ENCODE measurements at regions not wholly inside any gene's neighbourhood (a gene's known extent, or its start where the extent isn't known, plus 50 kb on each side); places are given as distances from the start of the nearest gene placed in this dataset.

DNA sequence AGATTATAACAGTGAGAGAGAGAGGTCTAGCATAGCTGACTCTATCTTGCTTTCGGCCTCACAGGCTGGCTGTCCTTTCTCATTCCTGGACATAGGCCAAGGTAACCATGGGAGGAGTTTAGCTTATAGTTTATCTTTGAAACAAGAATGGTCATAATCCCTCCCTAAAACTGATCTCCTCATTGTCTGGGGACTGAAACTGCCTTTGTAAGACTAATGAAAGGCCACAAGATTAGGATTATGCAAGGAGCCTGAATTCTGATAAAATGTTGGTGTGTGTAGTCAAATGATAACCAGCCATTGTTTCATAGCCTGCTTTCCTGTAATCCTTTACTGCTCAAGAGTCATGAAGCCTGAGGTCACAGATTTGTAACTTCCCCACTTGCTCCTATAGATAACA lies 131.9 kb upstream of the LYPLAL1 start:
- Histone ChIP-seq H4K20me1 (ENCODE audit: insufficient read depth, low read length) (no peaks in the 10 kb centered on the region), H3K27me3 (ENCODE audit: control insufficient read depth in 2 of 2, insufficient read depth in 2 of 2, low read length in 2 of 2) (no peaks in the 10 kb centered on the region), H3K36me3 (replicated peaks in 1 of 2; ENCODE audit: control insufficient read depth in 1 of 2, insufficient read depth in 2 of 2, low read length in 2 of 2) (no peaks in the 10 kb centered on the region), H3K4me2 (replicated peaks; ENCODE audit: extremely low read depth, low read length, poor library complexity, severe bottlenecking) (no peak overlapping the region), H3K9ac (ENCODE audit: insufficient read depth, low read length, poor library complexity, severe bottlenecking) (no peak overlapping the region), H3K4me1 (ENCODE audit: control insufficient read depth in 1 of 2, insufficient read depth in 2 of 2, low read length in 2 of 2) (no peaks in the 10 kb centered on the region), H3K9me3 (replicated peaks in 1 of 2; ENCODE audit: control insufficient read depth in 1 of 2, insufficient read depth in 1 of 2, low read length in 2 of 2) (peaks cover 0 to 7% of the 10 kb centered on the region in 2 donors), H3K79me2 (ENCODE audit: insufficient read depth, low read length) (no peaks in the 10 kb centered on the region), H2AFZ (ENCODE audit: insufficient read depth, low read depth, low read length, poor library complexity, severe bottlenecking) (no peak overlapping the region), H3K27ac (ENCODE audit: low read depth in 1 of 2, low read length in 2 of 2) (no peak overlapping the region), H3K4me3 (replicated peaks in 1 of 3; ENCODE audit: low read depth in 2 of 3, low read length in 3 of 3) (no peak overlapping the region)
- intact Hi-C loops (cut with micrococcal nuclease), result no loop called here
- no peak for DNase-seq
- no peak overlapping the region for H3K4me3 Mint-ChIP-seq
- peaks cover 2 to 6% (median 4%) of the 10 kb centered on the region in 7 donors for H3K9me3 Mint-ChIP-seq
- no peaks in the 10 kb centered on the region for H3K4me1 Mint-ChIP-seq
- no CpG with 5 or more reads among the region's 1 CpG for WGBS (ENCODE audit: insufficient coverage)
- TF ChIP-seq, protein P1, sequence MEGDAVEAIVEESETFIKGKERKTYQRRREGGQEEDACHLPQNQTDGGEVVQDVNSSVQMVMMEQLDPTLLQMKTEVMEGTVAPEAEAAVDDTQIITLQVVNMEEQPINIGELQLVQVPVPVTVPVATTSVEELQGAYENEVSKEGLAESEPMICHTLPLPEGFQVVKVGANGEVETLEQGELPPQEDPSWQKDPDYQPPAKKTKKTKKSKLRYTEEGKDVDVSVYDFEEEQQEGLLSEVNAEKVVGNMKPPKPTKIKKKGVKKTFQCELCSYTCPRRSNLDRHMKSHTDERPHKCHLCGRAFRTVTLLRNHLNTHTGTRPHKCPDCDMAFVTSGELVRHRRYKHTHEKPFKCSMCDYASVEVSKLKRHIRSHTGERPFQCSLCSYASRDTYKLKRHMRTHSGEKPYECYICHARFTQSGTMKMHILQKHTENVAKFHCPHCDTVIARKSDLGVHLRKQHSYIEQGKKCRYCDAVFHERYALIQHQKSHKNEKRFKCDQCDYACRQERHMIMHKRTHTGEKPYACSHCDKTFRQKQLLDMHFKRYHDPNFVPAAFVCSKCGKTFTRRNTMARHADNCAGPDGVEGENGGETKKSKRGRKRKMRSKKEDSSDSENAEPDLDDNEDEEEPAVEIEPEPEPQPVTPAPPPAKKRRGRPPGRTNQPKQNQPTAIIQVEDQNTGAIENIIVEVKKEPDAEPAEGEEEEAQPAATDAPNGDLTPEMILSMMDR (IDR thresholded peaks at IDR 0.05), result no peak
- H3K36me3 Mint-ChIP-seq, result no peaks in the 10 kb centered on the region
- no peaks in the 10 kb centered on the region for H3K27me3 Mint-ChIP-seq (ENCODE audit: low read depth in 3 of 3)
- no peak overlapping the region for H3K27ac Mint-ChIP-seq

DNA sequence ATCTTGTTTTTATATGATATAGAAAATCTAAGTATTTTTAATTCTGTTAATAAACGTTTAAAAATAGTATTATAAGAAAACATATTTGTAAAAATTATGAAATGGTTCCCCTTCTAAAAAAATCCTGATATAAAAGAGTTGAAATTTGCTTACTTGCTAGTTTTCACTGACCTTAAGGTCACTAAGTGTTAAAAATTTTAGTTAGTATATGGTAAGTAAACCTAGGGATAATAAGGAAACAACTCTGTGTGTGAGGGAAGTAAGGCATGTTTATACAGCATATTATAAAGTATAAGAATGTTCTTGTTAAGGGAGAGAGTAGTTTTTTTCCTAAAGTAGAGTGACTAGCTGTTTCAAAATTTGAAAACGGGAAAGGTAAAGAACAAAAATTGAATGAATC lies 130.9 kb upstream of the LYPLAL1 start:
- Mint-ChIP-seq H3K27ac (no peak overlapping the region), H3K4me1 (no peaks in the 10 kb centered on the region)

More for the DNA sequence above, 130.9 kb upstream of the LYPLAL1 start:
- Mint-ChIP-seq H3K27me3 (ENCODE audit: low read depth in 3 of 3) (no peaks in the 10 kb centered on the region), H3K9me3 (peaks cover 2 to 8% (median 4%) of the 10 kb centered on the region in 7 donors), H3K36me3 (no peaks in the 10 kb centered on the region), H3K4me3 (no peak overlapping the region)
- no peak overlapping the region for H3K4me2 ChIP-seq (replicated peaks; ENCODE audit: extremely low read depth, low read length, poor library complexity, severe bottlenecking)
- no peak overlapping the region for H3K27ac ChIP-seq (ENCODE audit: low read depth in 1 of 2, low read length in 2 of 2)
- H4K20me1 ChIP-seq (ENCODE audit: insufficient read depth, low read length), result no peaks in the 10 kb centered on the region
- no peaks in the 10 kb centered on the region for H3K27me3 ChIP-seq (ENCODE audit: control insufficient read depth in 2 of 2, insufficient read depth in 2 of 2, low read length in 2 of 2)
- no peak for DNase-seq
- no peak overlapping the region for H3K9ac ChIP-seq (ENCODE audit: insufficient read depth, low read length, poor library complexity, severe bottlenecking)
- H3K4me3 ChIP-seq (replicated peaks in 1 of 3; ENCODE audit: low read depth in 2 of 3, low read length in 3 of 3), result no peak overlapping the region
- H3K79me2 ChIP-seq (ENCODE audit: insufficient read depth, low read length), result no peaks in the 10 kb centered on the region
- no peaks in the 10 kb centered on the region for H3K36me3 ChIP-seq (replicated peaks in 1 of 2; ENCODE audit: control insufficient read depth in 1 of 2, insufficient read depth in 2 of 2, low read length in 2 of 2)
- H3K9me3 ChIP-seq (replicated peaks in 1 of 2; ENCODE audit: control insufficient read depth in 1 of 2, insufficient read depth in 1 of 2, low read length in 2 of 2), result peaks cover 0 to 7% of the 10 kb centered on the region in 2 donors
- WGBS (ENCODE audit: insufficient coverage), result no CpG with 5 or more reads among the region's 2 CpGs
- H3K4me1 ChIP-seq (ENCODE audit: control insufficient read depth in 1 of 2, insufficient read depth in 2 of 2, low read length in 2 of 2), result no peaks in the 10 kb centered on the region
- intact Hi-C loops (cut with micrococcal nuclease), result no loop called here
- no peak overlapping the region for H2AFZ ChIP-seq (ENCODE audit: insufficient read depth, low read depth, low read length, poor library complexity, severe bottlenecking)
- TF ChIP-seq, protein P1 (IDR thresholded peaks at IDR 0.05), result no peak
